ENCODE measurements at regions not wholly inside any gene's neighbourhood (a gene's known extent, or its start where the extent isn't known, plus 50 kb on each side); places are given as distances from the start of the nearest gene placed in this dataset.
"Not testable (repeated sequence)": the region's sequence is repeated elsewhere in the genome, so short reads cannot be mapped to it uniquely, and the experiment has no call there.

GRCh38 chr2:185255566-185255965, 483.0 kb upstream of the FSIP2 start:
- Histone ChIP-seq H3K4me3 (IDR thresholded peaks at IDR 0.05; ENCODE audit: insufficient read depth, low read depth, low read length) (no peak overlapping the region), H3K36me3 (ENCODE audit: insufficient read depth) (no peaks in the 10 kb centered on the region), H3K79me2 (ENCODE audit: insufficient read depth, low read depth) (no peaks in the 10 kb centered on the region), H3K27me3 (ENCODE audit: insufficient read depth, low read depth) (no peaks in the 10 kb centered on the region), H4K20me1 (ENCODE audit: insufficient read depth) (no peaks in the 10 kb centered on the region), H3K4me2 (no peak overlapping the region), H3K4me1 (ENCODE audit: low read depth, poor library complexity, severe bottlenecking) (no peaks in the 10 kb centered on the region), H3K9ac (no peak overlapping the region), H2AFZ (ENCODE audit: low read depth) (no peak overlapping the region), H3K27ac (no peak overlapping the region)
- no peak for TF ChIP-seq CTCF (conservative IDR thresholded peaks at IDR 0.05; ENCODE audit: low read depth, low read length)

- Histone ChIP-seq H4K20me1 (ENCODE audit: insufficient read depth) (no peaks in the 10 kb centered on the region), H2AFZ (ENCODE audit: low read depth) (no peak overlapping the region), H3K36me3 (ENCODE audit: insufficient read depth) (no peaks in the 10 kb centered on the region), H3K27ac (no peak overlapping the region), H3K4me2 (no peak overlapping the region), H3K4me1 (ENCODE audit: low read depth, poor library complexity, severe bottlenecking) (no peaks in the 10 kb centered on the region), H3K9ac (no peak overlapping the region), H3K27me3 (ENCODE audit: insufficient read depth, low read depth) (no peaks in the 10 kb centered on the region), H3K79me2 (ENCODE audit: insufficient read depth, low read depth) (no peaks in the 10 kb centered on the region), H3K4me3 (IDR thresholded peaks at IDR 0.05; ENCODE audit: insufficient read depth, low read depth, low read length) (no peak overlapping the region)
- TF ChIP-seq CTCF (conservative IDR thresholded peaks at IDR 0.05; ENCODE audit: low read depth, low read length), result no peak
Measured at GRCh38 chr2:185265747-185266146, 472.9 kb upstream of the FSIP2 start.

GRCh38 chr2:185268651-185269050, 470.0 kb upstream of the FSIP2 start:
- no peaks in the 10 kb centered on the region for H3K79me2 ChIP-seq (ENCODE audit: insufficient read depth, low read depth)
- no peaks in the 10 kb centered on the region for H3K27me3 ChIP-seq (ENCODE audit: insufficient read depth, low read depth)
- H4K20me1 ChIP-seq (ENCODE audit: insufficient read depth), result no peaks in the 10 kb centered on the region
- H3K9ac ChIP-seq, result no peak overlapping the region
- no peaks in the 10 kb centered on the region for H3K4me1 ChIP-seq (ENCODE audit: low read depth, poor library complexity, severe bottlenecking)
- TF ChIP-seq CTCF (conservative IDR thresholded peaks at IDR 0.05; ENCODE audit: low read depth, low read length), result no peak
- H3K36me3 ChIP-seq (ENCODE audit: insufficient read depth), result no peaks in the 10 kb centered on the region
- H3K4me2 ChIP-seq, result no peak overlapping the region
- H3K27ac ChIP-seq, result no peak overlapping the region
- no peak overlapping the region for H3K4me3 ChIP-seq (IDR thresholded peaks at IDR 0.05; ENCODE audit: insufficient read depth, low read depth, low read length)
- no peak overlapping the region for H2AFZ ChIP-seq (ENCODE audit: low read depth)

- Histone ChIP-seq H3K36me3 (ENCODE audit: insufficient read depth) (no peaks in the 10 kb centered on the region), H3K4me1 (ENCODE audit: low read depth, poor library complexity, severe bottlenecking) (no peaks in the 10 kb centered on the region), H2AFZ (ENCODE audit: low read depth) (no peak overlapping the region), H3K79me2 (ENCODE audit: insufficient read depth, low read depth) (no peaks in the 10 kb centered on the region), H4K20me1 (ENCODE audit: insufficient read depth) (no peaks in the 10 kb centered on the region), H3K27ac (no peak overlapping the region), H3K4me3 (IDR thresholded peaks at IDR 0.05; ENCODE audit: insufficient read depth, low read depth, low read length) (no peak overlapping the region), H3K27me3 (ENCODE audit: insufficient read depth, low read depth) (no peaks in the 10 kb centered on the region), H3K9ac (no peak overlapping the region), H3K4me2 (no peak overlapping the region)
- no peak for TF ChIP-seq CTCF (conservative IDR thresholded peaks at IDR 0.05; ENCODE audit: low read depth, low read length)
Measured at GRCh38 chr2:185274718-185275484, 463.7 kb upstream of the FSIP2 start.

- not testable (repeated sequence) for H3K4me2 ChIP-seq; H3K36me3 ChIP-seq (ENCODE audit: insufficient read depth); H2AFZ ChIP-seq (ENCODE audit: low read depth); H3K9ac ChIP-seq; H4K20me1 ChIP-seq (ENCODE audit: insufficient read depth); H3K79me2 ChIP-seq (ENCODE audit: insufficient read depth, low read depth); H3K27me3 ChIP-seq (ENCODE audit: insufficient read depth, low read depth); H3K4me3 ChIP-seq (IDR thresholded peaks at IDR 0.05; ENCODE audit: insufficient read depth, low read depth, low read length); H3K27ac ChIP-seq; H3K4me1 ChIP-seq (ENCODE audit: low read depth, poor library complexity, severe bottlenecking)
Measured at GRCh38 chr2:185275979-185276378, 462.6 kb upstream of the FSIP2 start.

All from KMS-11 (cell line).